Panc1 (cell line): ENCODE measurements at regions not wholly inside any gene's neighbourhood (a gene's known extent, or its start where the extent isn't known, plus 50 kb on each side); places are given as distances from the start of the nearest gene placed in this dataset.
"Not testable (repeated sequence)": the region's sequence is repeated elsewhere in the genome, so short reads cannot be mapped to it uniquely, and the experiment has no call there.

ENCODE experiments used
- CTCF ChIP-seq: fragments of 450-650 bp; IDR thresholded peaks from 2 replicates; pipeline ENCODE4 v1.5.1; 2017; ENCODE audit warnings: mild to moderate bottlenecking
- POLR2AphosphoS5 ChIP-seq: IDR thresholded peaks from 2 replicates; pipeline ENCODE4 v1.6.1; 2012; ENCODE audit warnings: mild to moderate bottlenecking, low read depth, low read length, moderate library complexity
- REST ChIP-seq, 2 experiments: IDR thresholded peaks; 2 replicates each; pipeline ENCODE4 v1.6.1; 2011 to 2012; ENCODE audit warnings: low read depth in 2 of 2, control low read depth in 1 of 2, low read length in 1 of 2, mild to moderate bottlenecking in 1 of 2, moderate library complexity in 1 of 2; ENCODE audit not compliant: insufficient read depth in 1 of 2
- TCF7L2 ChIP-seq: IDR thresholded peaks from 2 replicates; pipeline ENCODE4 v1.6.1; 2011; ENCODE audit warnings: mild to moderate bottlenecking, low read depth, low read length, inconsistent platforms

GRCh38 chr6:86012991-86013390 is 370.3 kb upstream of the SYNCRIP start:
- not testable (repeated sequence) for TF ChIP-seq CTCF; POLR2AphosphoS5; REST (IDR thresholded peaks at IDR 0.05; ENCODE audit: insufficient read depth in 1 of 2, low read depth in 2 of 2, low read length in 1 of 2); TCF7L2
